Kidney (tissue), 13 donors: ENCODE measurements at regions not wholly inside any gene's neighbourhood (a gene's known extent, or its start where the extent isn't known, plus 50 kb on each side); places are given as distances from the start of the nearest gene placed in this dataset.

ENCODE experiments used
- DNase-seq, 5 donors: peaks; one replicate each; pipeline ENCODE4 v3.0.0-alpha.2; 2013 to 2020
- FAIRE-seq: peaks from 2 replicates; lab custom pipeline; 2012; peaks lifted over from hg19 to GRCh38; lab: Jason Lieb, UNC
- H3K27ac ChIP-seq, 2 donors: one replicate each; pipeline ENCODE4 v1.7.0; 2013; ENCODE audit warnings: low read depth in 2 of 2, low read length in 2 of 2, inconsistent platforms in 1 of 2
- H3K27me3 ChIP-seq: one replicate; pipeline ENCODE4 v1.7.1; 2013; ENCODE audit warnings: low read length, inconsistent platforms; ENCODE audit not compliant: control insufficient read depth, insufficient read depth
- H3K36me3 ChIP-seq, 3 donors: one replicate each; pipeline versions ENCODE4 v1.7.0 to v1.7.1; 2013; ENCODE audit warnings: low read length in 3 of 3, control low read depth in 1 of 3, inconsistent platforms in 1 of 3; ENCODE audit not compliant: insufficient read depth in 3 of 3, control insufficient read depth in 2 of 3
- H3K4me1 ChIP-seq, 3 donors: one replicate each; pipeline versions ENCODE4 v1.7.0 to v1.7.1; 2013; ENCODE audit warnings: low read length in 3 of 3, inconsistent platforms in 1 of 3, low read depth in 1 of 3; ENCODE audit not compliant: control insufficient read depth in 2 of 3, insufficient read depth in 2 of 3
- H3K4me3 ChIP-seq, 3 donors: one replicate each; pipeline versions ENCODE4 v1.7.0 to v1.8.1; 2013; ENCODE audit warnings: low read length in 3 of 3, control low read depth in 1 of 3, inconsistent platforms in 1 of 3
- H3K9ac ChIP-seq, 3 donors: one replicate each; pipeline versions ENCODE4 v1.7.0 to v1.7.1; 2013; ENCODE audit warnings: low read length in 3 of 3, control low read depth in 1 of 3, inconsistent platforms in 1 of 3
- H3K9me3 ChIP-seq, 3 donors: one replicate each; pipeline versions ENCODE4 v1.7.0 to v1.7.1; 2013; ENCODE audit warnings: low read length in 3 of 3, control low read depth in 1 of 3, inconsistent platforms in 1 of 3; ENCODE audit not compliant: control insufficient read depth in 2 of 3, insufficient read depth in 1 of 3
- CTCF ChIP-seq: IDR thresholded peaks from 3 replicates; pipeline ENCODE4 v1.5.1; 2012; ENCODE audit warnings: mild to moderate bottlenecking, moderate library complexity, borderline replicate concordance; ENCODE audit not compliant: insufficient read depth; ENCODE audit errors: extremely low read depth
- intact Hi-C: fragments of 100-400 bp; cut with DNase I; formaldehyde crosslinking; loops from one replicate; pipeline ENCODE4 v1.11.1; 2022
- donor health status: control.
- donor health status: control.
- donor health status: control.
- donor health status: control.
- donor health status: control.
- donor health status: DM: yes; HTN: yes; CAD: no.
- donor health status: Normal renal cell carcinoma (clear cell type).

- FAIRE-seq, result no peak
Observed at GRCh38 chr11:70776914-70777532, 378.7 kb downstream of the CTTN start.

DNA sequence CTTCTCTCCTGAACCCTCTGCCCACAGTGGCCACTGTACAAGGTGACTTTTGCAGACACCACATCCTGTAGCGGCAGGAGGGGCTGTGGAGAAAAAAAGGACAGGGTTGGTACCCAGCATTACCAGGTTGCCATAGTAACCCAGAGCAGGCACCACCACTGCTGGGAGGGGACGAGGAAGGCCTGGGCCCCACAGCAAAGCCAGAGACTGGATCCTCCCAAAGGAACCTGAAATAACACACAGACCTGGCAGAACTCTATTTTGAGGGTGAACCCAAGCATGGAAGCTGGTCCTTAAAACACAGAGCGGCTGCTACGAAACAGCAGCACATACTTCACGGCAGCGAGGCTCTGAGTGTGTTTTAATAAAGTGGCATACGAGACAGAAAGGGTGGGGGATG is 380.6 kb downstream of the CTTN start:
- no peak for FAIRE-seq
- H3K27ac ChIP-seq, result no peak overlapping the region
- H3K27me3 ChIP-seq, result no peaks in the 10 kb centered on the region
- no peak for TF ChIP-seq CTCF
- intact Hi-C loops, result no loop called here
- H3K36me3 ChIP-seq, result no peaks in the 10 kb centered on the region
- H3K9me3 ChIP-seq, result no peaks in the 10 kb centered on the region
- no peak overlapping the region for H3K9ac ChIP-seq
- no peak overlapping the region for H3K4me3 ChIP-seq
- no peaks in the 10 kb centered on the region for H3K4me1 ChIP-seq
- no peak for DNase-seq

More at GRCh38 chr11:70776914-70777532, 378.7 kb downstream of the CTTN start:
- no peak for DNase-seq
- Histone ChIP-seq H3K4me3 (no peak overlapping the region), H3K9ac (no peak overlapping the region), H3K9me3 (no peaks in the 10 kb centered on the region), H3K36me3 (no peaks in the 10 kb centered on the region), H3K27ac (no peak overlapping the region), H3K4me1 (no peaks in the 10 kb centered on the region), H3K27me3 (no peaks in the 10 kb centered on the region)
- TF ChIP-seq CTCF, result no peak
- intact Hi-C loops, result no loop called here

GRCh38 chr11:70779433-70780245 is 381.3 kb downstream of the CTTN start:
- no peak for TF ChIP-seq CTCF
- no peak overlapping the region for H3K27ac ChIP-seq
- no peaks in the 10 kb centered on the region for H3K36me3 ChIP-seq
- no peaks in the 10 kb centered on the region for H3K9me3 ChIP-seq
- no peak for DNase-seq
- no peaks in the 10 kb centered on the region for H3K27me3 ChIP-seq
- intact Hi-C loops, result no loop called here
- H3K4me1 ChIP-seq, result no peaks in the 10 kb centered on the region
- FAIRE-seq, result no peak
- no peak overlapping the region for H3K4me3 ChIP-seq
- H3K9ac ChIP-seq, result no peak overlapping the region
